Endodermal cell (in vitro differentiated cells): ENCODE measurements at regions not wholly inside any gene's neighbourhood (a gene's known extent, or its start where the extent isn't known, plus 50 kb on each side); places are given as distances from the start of the nearest gene placed in this dataset.
"Not testable (repeated sequence)": the region's sequence is repeated elsewhere in the genome, so short reads cannot be mapped to it uniquely, and the experiment has no call there.

Source experiments
- DNase-seq: peaks from one replicate; pipeline ENCODE4 v3.0.0-alpha.2; 2017
- H3K27ac ChIP-seq: 2 replicates; pipeline ENCODE4 v1.5.1; 2013; ENCODE audit warnings: mild to moderate bottlenecking, low read depth, low read length, moderate library complexity
- H3K27me3 ChIP-seq: 2 replicates; pipeline ENCODE4 v1.6.1; 2013; ENCODE audit warnings: mild to moderate bottlenecking, low read length, moderate library complexity; ENCODE audit not compliant: insufficient read depth, control insufficient read depth, poor library complexity, severe bottlenecking
- H3K36me3 ChIP-seq: 2 replicates; pipeline ENCODE4 v1.7.0; 2013; ENCODE audit warnings: mild to moderate bottlenecking, low read length, moderate library complexity; ENCODE audit not compliant: control insufficient read depth, insufficient read depth
- H3K4me1 ChIP-seq: one replicate; pipeline ENCODE4 v1.7.0; 2013; ENCODE audit warnings: low read length; ENCODE audit not compliant: control insufficient read depth, insufficient read depth
- H3K4me3 ChIP-seq: 2 replicates; pipeline ENCODE4 v1.5.1; 2013; ENCODE audit warnings: mild to moderate bottlenecking, low read length, moderate library complexity
- H3K9ac ChIP-seq: 2 replicates; pipeline ENCODE4 v1.6.1; 2013; ENCODE audit warnings: mild to moderate bottlenecking, low read length, moderate library complexity; ENCODE audit not compliant: poor library complexity, severe bottlenecking; ENCODE audit errors: extremely low read depth
- H3K9me3 ChIP-seq: 2 replicates; pipeline ENCODE4 v1.6.1; 2013; ENCODE audit warnings: mild to moderate bottlenecking, low read length, moderate library complexity; ENCODE audit not compliant: control insufficient read depth
- H3K27ac Mint-ChIP-seq: 2 replicates; pipeline ENCODE4 v1.8.0; 2020; ENCODE audit warnings: mixed read lengths
- H3K27me3 Mint-ChIP-seq: 2 replicates; pipeline ENCODE4 v1.8.0; 2021; ENCODE audit warnings: mild to moderate bottlenecking, mixed read lengths; ENCODE audit not compliant: insufficient read depth
- H3K36me3 Mint-ChIP-seq: 2 replicates; pipeline ENCODE4 v1.8.0; 2020; ENCODE audit warnings: low read depth, mixed read lengths
- H3K4me1 Mint-ChIP-seq: 2 replicates; pipeline ENCODE4 v1.8.0; 2020; ENCODE audit warnings: mixed read lengths
- H3K4me3 Mint-ChIP-seq: 2 replicates; pipeline ENCODE4 v1.8.0; 2020; ENCODE audit warnings: mild to moderate bottlenecking, moderate library complexity, mixed read lengths
- H3K9me3 Mint-ChIP-seq: 2 replicates; pipeline ENCODE4 v1.8.0; 2020; ENCODE audit warnings: mild to moderate bottlenecking, mixed read lengths
- WGBS, 2 experiments: methylation state at CpG; one replicate each; pipeline versions ENCODE4 v1.1.5 to v1.1.7; 2013; ENCODE audit warnings: missing lambda C conversion rate in 2 of 2, mixed read lengths in 1 of 2; ENCODE audit not compliant: insufficient coverage in 1 of 2, insufficient read length in 1 of 2; 5-methylcytosine and 5-hydroxymethylcytosine counted together
- TF ChIP-seq, protein P1 (sequence below): fragments of 200-600 bp; sonication (generic); conservative IDR thresholded peaks from 2 replicates; pipeline ENCODE4 v1.5.0; 2021; ENCODE audit warnings: antibody characterized with exemption, mild to moderate bottlenecking

GRCh38 chr6:74479420-74479819 lies 726.4 kb downstream of the COL12A1 start:
- no peaks in the 10 kb centered on the region for H3K27me3 ChIP-seq
- no peaks in the 10 kb centered on the region for H3K4me1 ChIP-seq
- TF ChIP-seq, protein P1, sequence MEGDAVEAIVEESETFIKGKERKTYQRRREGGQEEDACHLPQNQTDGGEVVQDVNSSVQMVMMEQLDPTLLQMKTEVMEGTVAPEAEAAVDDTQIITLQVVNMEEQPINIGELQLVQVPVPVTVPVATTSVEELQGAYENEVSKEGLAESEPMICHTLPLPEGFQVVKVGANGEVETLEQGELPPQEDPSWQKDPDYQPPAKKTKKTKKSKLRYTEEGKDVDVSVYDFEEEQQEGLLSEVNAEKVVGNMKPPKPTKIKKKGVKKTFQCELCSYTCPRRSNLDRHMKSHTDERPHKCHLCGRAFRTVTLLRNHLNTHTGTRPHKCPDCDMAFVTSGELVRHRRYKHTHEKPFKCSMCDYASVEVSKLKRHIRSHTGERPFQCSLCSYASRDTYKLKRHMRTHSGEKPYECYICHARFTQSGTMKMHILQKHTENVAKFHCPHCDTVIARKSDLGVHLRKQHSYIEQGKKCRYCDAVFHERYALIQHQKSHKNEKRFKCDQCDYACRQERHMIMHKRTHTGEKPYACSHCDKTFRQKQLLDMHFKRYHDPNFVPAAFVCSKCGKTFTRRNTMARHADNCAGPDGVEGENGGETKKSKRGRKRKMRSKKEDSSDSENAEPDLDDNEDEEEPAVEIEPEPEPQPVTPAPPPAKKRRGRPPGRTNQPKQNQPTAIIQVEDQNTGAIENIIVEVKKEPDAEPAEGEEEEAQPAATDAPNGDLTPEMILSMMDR, result no peak
- H3K27ac ChIP-seq, result no peak overlapping the region
- no peak overlapping the region for H3K9ac ChIP-seq
- no peaks in the 10 kb centered on the region for H3K36me3 ChIP-seq
- no peak overlapping the region for H3K4me3 ChIP-seq
- Mint-ChIP-seq H3K4me1 (no peaks in the 10 kb centered on the region), H3K4me3 (no peak overlapping the region), H3K27me3 (no peaks in the 10 kb centered on the region), H3K36me3 (no peaks in the 10 kb centered on the region), H3K27ac (no peak overlapping the region), H3K9me3 (no peaks in the 10 kb centered on the region)
- DNase-seq, result no peak
- WGBS, 2 experiments, result 79 to 87% methylated on average over 4 of the region's 4 CpGs
- no peaks in the 10 kb centered on the region for H3K9me3 ChIP-seq

DNA sequence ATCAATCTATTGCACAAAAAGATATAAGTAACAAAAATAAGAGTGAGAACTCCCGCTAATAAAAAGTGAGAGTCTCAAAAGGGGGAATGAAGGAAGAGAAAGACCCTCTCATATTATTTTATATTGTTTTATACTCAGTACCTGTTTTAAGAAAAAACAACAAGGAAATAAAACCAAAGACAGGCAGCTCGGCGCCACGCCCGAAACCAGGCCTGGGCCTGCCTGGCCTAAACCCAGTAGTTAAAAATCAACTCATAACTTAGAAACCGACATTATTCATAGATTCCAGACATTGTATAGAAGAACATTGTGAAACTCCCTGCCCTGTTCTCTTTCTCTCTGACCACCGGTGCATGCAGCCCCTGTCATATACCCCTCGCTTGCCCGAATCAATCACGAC lies 731.8 kb downstream of the COL12A1 start:
- H3K4me1 Mint-ChIP-seq, H3K36me3 Mint-ChIP-seq, H3K27me3 ChIP-seq, H3K4me3 ChIP-seq, H3K36me3 ChIP-seq, H3K4me1 ChIP-seq, H3K27ac ChIP-seq, DNase-seq, H3K27ac Mint-ChIP-seq, H3K4me3 Mint-ChIP-seq, H3K9me3 Mint-ChIP-seq, H3K9ac ChIP-seq, H3K27me3 Mint-ChIP-seq, H3K9me3 ChIP-seq: not testable (repeated sequence)
- WGBS, 2 experiments, result 93 to 99% methylated on average over 9 of the region's 10 CpGs

DNA sequence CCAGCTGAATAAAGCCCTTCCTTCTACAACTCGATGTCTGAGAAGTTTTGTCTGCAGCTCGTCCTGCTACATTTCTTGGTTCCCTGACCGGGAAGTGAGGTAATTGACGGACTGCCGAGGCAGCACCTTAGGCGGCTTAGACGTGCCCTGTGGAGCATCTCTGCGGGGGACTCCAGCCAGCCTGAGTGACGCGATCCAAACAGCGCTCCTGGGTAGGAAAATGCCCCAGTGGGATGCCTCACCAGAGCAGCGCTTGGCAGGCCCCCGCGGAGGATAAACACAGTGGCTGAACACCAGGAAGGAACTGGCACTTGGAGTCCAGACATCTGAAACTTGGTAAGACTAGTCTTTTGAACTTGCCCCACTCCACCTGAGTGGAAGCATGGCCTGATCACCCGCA lies 737.3 kb downstream of the COL12A1 start:
- not testable (repeated sequence) for H3K9me3 ChIP-seq, H3K27me3 Mint-ChIP-seq, DNase-seq, H3K36me3 Mint-ChIP-seq, H3K27me3 ChIP-seq, H3K4me1 Mint-ChIP-seq, H3K9me3 Mint-ChIP-seq, H3K4me1 ChIP-seq, H3K4me3 ChIP-seq, H3K27ac Mint-ChIP-seq, H3K36me3 ChIP-seq, H3K4me3 Mint-ChIP-seq, H3K9ac ChIP-seq, H3K27ac ChIP-seq
- 91 to 92% methylated on average over 5 to 15 of the region's 15 CpGs for WGBS, 2 experiments

DNA sequence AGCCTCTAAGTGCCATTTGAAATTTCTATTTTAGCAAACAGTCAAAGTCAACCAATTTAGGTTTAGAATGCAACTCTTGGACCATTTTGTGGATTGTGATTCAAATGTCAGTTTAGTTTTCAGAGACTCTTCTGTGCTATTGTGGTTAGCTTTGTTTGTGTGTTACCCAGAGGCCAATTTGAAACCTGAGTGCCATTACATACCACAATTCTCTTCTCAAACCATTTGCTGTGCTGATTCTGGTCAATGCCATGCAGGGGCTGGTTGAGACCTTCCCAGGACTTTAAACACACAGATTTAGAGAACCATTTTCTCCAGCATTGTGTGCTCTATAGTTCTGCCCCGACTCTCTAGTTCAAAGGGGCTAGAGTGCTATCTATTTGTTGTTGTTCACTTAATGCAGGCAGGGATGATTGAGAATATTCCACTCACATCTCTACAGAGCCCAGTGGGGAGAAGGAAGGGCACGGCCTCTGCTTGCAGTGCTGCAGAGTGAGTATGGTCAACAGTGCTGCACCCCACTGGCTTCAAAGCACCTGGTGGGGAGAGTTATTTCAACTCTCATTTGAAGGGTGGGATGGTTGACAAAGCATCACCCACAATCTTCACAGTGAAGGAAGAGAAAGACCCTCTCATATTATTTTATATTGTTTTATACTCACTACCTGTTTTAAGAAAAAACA lies 738.2 kb downstream of the COL12A1 start:
- Mint-ChIP-seq H3K4me3 (no peak overlapping the region), H3K4me1 (no peaks in the 10 kb centered on the region), H3K36me3 (no peaks in the 10 kb centered on the region), H3K27ac (no peak overlapping the region), H3K27me3 (no peaks in the 10 kb centered on the region), H3K9me3 (no peaks in the 10 kb centered on the region)
- H3K9me3 ChIP-seq, result no peaks in the 10 kb centered on the region
- no peaks in the 10 kb centered on the region for H3K4me1 ChIP-seq
- no peak overlapping the region for H3K9ac ChIP-seq
- TF ChIP-seq, protein P1, result no peak
- no peak overlapping the region for H3K4me3 ChIP-seq
- no peak for DNase-seq
- H3K27me3 ChIP-seq, result no peaks in the 10 kb centered on the region
- no peaks in the 10 kb centered on the region for H3K36me3 ChIP-seq
- no peak overlapping the region for H3K27ac ChIP-seq
- 100% methylated on average over 1 to 2 of the region's 2 CpGs for WGBS, 2 experiments
